ENCODE measurements at regions not wholly inside any gene's neighbourhood (a gene's known extent, or its start where the extent isn't known, plus 50 kb on each side); places are given as distances from the start of the nearest gene placed in this dataset.

DNA sequence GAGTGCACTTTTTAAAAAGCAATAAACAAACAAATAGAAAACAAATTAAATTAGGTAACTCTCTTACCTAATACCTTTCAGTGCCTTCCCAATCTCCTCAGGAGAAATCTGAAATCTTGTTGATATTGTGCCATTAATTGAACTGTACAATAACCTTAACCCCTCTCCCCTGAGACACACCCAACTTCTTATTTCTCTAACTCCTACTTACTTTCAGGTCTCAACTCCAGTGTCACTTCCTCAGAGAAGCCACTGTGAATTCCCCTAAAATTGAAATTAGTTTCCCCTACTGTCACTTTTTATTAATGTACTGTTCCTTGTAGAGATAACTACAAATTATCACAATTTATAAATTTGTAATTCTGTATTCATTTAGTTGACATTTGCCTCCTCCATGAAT lies 295.3 kb upstream of the TNC start:
- ATAC-seq = no peak
- H3K27ac Mint-ChIP-seq = no peak overlapping the region
- H3K9me3 Mint-ChIP-seq = peaks cover 29% of the 10 kb centered on the region
- H3K27me3 Mint-ChIP-seq (ENCODE audit: low read depth) = no peaks in the 10 kb centered on the region
- ChIA-PET POLR2A (no interaction called here), CTCF (no interaction called here)
- no peak overlapping the region for H3K4me3 Mint-ChIP-seq
- TF ChIP-seq, protein P1, sequence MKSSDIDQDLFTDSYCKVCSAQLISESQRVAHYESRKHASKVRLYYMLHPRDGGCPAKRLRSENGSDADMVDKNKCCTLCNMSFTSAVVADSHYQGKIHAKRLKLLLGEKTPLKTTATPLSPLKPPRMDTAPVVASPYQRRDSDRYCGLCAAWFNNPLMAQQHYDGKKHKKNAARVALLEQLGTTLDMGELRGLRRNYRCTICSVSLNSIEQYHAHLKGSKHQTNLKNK (CRISPR knock-in tag; IDR thresholded peaks at IDR 0.05) = no peak
- TF ChIP-seq ZNF317 (CRISPR knock-in tag; IDR thresholded peaks at IDR 0.05; ENCODE audit: borderline replicate concordance, low read depth) (no peak), FOXJ3 (CRISPR knock-in tag; IDR thresholded peaks at IDR 0.05; ENCODE audit: borderline replicate concordance) (no peak), NFYB (CRISPR knock-in tag; conservative IDR thresholded peaks at IDR 0.05; ENCODE audit: low read depth) (no peak), NR1H2 (CRISPR knock-in tag; IDR thresholded peaks at IDR 0.05) (no peak), JAZF1 (CRISPR knock-in tag; IDR thresholded peaks at IDR 0.05) (no peak), RELA (CRISPR knock-in tag; IDR thresholded peaks at IDR 0.05; ENCODE audit: borderline replicate concordance) (no peak), OVOL2 (CRISPR knock-in tag; IDR thresholded peaks at IDR 0.05; ENCODE audit: borderline replicate concordance) (no peak), GTF2I (CRISPR knock-in tag; conservative IDR thresholded peaks at IDR 0.05) (no peak), TP53 (CRISPR knock-in tag; IDR thresholded peaks at IDR 0.05) (no peak), SMAD3 (CRISPR knock-in tag; IDR thresholded peaks at IDR 0.05; ENCODE audit: borderline replicate concordance) (no peak), MYBL2 (CRISPR knock-in tag; IDR thresholded peaks at IDR 0.05) (no peak), EMX1 (CRISPR knock-in tag; IDR thresholded peaks at IDR 0.05) (no peak)
- TF ChIP-seq, protein P2, sequence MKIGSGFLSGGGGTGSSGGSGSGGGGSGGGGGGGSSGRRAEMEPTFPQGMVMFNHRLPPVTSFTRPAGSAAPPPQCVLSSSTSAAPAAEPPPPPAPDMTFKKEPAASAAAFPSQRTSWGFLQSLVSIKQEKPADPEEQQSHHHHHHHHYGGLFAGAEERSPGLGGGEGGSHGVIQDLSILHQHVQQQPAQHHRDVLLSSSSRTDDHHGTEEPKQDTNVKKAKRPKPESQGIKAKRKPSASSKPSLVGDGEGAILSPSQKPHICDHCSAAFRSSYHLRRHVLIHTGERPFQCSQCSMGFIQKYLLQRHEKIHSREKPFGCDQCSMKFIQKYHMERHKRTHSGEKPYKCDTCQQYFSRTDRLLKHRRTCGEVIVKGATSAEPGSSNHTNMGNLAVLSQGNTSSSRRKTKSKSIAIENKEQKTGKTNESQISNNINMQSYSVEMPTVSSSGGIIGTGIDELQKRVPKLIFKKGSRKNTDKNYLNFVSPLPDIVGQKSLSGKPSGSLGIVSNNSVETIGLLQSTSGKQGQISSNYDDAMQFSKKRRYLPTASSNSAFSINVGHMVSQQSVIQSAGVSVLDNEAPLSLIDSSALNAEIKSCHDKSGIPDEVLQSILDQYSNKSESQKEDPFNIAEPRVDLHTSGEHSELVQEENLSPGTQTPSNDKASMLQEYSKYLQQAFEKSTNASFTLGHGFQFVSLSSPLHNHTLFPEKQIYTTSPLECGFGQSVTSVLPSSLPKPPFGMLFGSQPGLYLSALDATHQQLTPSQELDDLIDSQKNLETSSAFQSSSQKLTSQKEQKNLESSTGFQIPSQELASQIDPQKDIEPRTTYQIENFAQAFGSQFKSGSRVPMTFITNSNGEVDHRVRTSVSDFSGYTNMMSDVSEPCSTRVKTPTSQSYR (CRISPR knock-in tag; IDR thresholded peaks at IDR 0.05) = no peak
- TF ChIP-seq, protein P3, sequence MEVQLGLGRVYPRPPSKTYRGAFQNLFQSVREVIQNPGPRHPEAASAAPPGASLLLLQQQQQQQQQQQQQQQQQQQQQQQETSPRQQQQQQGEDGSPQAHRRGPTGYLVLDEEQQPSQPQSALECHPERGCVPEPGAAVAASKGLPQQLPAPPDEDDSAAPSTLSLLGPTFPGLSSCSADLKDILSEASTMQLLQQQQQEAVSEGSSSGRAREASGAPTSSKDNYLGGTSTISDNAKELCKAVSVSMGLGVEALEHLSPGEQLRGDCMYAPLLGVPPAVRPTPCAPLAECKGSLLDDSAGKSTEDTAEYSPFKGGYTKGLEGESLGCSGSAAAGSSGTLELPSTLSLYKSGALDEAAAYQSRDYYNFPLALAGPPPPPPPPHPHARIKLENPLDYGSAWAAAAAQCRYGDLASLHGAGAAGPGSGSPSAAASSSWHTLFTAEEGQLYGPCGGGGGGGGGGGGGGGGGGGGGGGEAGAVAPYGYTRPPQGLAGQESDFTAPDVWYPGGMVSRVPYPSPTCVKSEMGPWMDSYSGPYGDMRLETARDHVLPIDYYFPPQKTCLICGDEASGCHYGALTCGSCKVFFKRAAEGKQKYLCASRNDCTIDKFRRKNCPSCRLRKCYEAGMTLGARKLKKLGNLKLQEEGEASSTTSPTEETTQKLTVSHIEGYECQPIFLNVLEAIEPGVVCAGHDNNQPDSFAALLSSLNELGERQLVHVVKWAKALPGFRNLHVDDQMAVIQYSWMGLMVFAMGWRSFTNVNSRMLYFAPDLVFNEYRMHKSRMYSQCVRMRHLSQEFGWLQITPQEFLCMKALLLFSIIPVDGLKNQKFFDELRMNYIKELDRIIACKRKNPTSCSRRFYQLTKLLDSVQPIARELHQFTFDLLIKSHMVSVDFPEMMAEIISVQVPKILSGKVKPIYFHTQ (CRISPR knock-in tag; IDR thresholded peaks at IDR 0.05) = no peak
- TF ChIP-seq, protein P4, sequence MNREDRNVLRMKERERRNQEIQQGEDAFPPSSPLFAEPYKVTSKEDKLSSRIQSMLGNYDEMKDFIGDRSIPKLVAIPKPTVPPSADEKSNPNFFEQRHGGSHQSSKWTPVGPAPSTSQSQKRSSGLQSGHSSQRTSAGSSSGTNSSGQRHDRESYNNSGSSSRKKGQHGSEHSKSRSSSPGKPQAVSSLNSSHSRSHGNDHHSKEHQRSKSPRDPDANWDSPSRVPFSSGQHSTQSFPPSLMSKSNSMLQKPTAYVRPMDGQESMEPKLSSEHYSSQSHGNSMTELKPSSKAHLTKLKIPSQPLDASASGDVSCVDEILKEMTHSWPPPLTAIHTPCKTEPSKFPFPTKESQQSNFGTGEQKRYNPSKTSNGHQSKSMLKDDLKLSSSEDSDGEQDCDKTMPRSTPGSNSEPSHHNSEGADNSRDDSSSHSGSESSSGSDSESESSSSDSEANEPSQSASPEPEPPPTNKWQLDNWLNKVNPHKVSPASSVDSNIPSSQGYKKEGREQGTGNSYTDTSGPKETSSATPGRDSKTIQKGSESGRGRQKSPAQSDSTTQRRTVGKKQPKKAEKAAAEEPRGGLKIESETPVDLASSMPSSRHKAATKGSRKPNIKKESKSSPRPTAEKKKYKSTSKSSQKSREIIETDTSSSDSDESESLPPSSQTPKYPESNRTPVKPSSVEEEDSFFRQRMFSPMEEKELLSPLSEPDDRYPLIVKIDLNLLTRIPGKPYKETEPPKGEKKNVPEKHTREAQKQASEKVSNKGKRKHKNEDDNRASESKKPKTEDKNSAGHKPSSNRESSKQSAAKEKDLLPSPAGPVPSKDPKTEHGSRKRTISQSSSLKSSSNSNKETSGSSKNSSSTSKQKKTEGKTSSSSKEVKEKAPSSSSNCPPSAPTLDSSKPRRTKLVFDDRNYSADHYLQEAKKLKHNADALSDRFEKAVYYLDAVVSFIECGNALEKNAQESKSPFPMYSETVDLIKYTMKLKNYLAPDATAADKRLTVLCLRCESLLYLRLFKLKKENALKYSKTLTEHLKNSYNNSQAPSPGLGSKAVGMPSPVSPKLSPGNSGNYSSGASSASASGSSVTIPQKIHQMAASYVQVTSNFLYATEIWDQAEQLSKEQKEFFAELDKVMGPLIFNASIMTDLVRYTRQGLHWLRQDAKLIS (CRISPR knock-in tag; IDR thresholded peaks at IDR 0.05; ENCODE audit: borderline replicate concordance) = no peak
- TF ChIP-seq, protein P5, sequence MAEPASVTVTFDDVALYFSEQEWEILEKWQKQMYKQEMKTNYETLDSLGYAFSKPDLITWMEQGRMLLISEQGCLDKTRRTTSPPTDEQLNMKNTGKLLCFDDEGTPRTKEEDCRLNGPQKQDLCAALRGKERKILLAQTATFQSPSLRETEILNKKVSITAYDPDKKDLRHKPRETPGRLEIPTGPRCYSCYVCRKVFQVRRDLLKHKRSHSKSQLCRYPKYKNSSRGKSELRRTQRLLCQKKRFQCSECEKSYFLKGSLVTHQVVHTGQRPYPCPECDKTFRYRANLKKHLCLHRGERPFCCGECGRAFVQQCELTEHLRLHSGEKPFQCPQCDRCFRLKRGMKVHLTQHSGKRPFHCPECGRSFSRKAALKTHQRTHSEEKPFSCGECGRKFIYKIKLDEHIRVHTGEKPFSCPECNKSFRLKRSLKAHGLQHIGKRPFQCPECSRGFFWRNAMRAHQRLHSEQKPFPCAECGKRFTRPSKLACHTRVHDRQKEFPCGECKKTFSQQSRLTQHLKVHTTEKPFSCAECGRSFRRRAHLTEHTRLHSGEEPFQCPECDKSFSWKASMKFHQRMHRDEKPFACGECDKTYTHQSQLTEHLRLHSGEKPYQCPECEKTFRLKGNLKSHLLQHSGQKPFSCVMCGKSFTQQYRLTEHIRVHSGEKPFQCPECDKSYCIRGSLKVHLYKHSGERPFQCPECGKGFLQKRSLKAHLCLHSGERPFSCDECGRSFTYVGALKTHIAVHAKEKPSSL (CRISPR knock-in tag; conservative IDR thresholded peaks at IDR 0.05) = no peak
- TF ChIP-seq, protein P6, sequence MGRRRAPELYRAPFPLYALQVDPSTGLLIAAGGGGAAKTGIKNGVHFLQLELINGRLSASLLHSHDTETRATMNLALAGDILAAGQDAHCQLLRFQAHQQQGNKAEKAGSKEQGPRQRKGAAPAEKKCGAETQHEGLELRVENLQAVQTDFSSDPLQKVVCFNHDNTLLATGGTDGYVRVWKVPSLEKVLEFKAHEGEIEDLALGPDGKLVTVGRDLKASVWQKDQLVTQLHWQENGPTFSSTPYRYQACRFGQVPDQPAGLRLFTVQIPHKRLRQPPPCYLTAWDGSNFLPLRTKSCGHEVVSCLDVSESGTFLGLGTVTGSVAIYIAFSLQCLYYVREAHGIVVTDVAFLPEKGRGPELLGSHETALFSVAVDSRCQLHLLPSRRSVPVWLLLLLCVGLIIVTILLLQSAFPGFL (CRISPR knock-in tag; IDR thresholded peaks at IDR 0.05; ENCODE audit: borderline replicate concordance) = no peak
- TF ChIP-seq, protein P7, sequence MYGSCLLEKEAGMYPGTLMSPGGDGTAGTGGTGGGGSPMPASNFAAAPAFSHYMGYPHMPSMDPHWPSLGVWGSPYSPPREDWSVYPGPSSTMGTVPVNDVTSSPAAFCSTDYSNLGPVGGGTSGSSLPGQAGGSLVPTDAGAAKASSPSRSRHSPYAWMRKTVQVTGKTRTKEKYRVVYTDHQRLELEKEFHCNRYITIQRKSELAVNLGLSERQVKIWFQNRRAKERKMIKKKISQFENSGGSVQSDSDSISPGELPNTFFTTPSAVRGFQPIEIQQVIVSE (CRISPR knock-in tag; IDR thresholded peaks at IDR 0.05; ENCODE audit: borderline replicate concordance) = no peak
- TF ChIP-seq, protein P8, sequence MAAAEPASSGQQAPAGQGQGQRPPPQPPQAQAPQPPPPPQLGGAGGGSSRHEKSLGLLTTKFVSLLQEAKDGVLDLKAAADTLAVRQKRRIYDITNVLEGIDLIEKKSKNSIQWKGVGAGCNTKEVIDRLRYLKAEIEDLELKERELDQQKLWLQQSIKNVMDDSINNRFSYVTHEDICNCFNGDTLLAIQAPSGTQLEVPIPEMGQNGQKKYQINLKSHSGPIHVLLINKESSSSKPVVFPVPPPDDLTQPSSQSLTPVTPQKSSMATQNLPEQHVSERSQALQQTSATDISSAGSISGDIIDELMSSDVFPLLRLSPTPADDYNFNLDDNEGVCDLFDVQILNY (CRISPR knock-in tag; IDR thresholded peaks at IDR 0.05) = no peak
- peaks cover 29% of the 10 kb centered on the region for H3K4me1 Mint-ChIP-seq
- no peak for DNase-seq (ENCODE audit: low spot score)
- peaks cover 23% of the 10 kb centered on the region for H3K36me3 Mint-ChIP-seq
